HEK293 (cell line): ENCODE measurements at regions not wholly inside any gene's neighbourhood (a gene's known extent, or its start where the extent isn't known, plus 50 kb on each side); places are given as distances from the start of the nearest gene placed in this dataset.

ENCODE experiments used
- CTCF ChIA-PET: fragments of 350-600 bp; formaldehyde crosslinking; extraction: SDS; loops from one replicate; lab custom pipeline; 2021; ENCODE audit warnings: antibody characterized with exemption; lab: Yijun Ruan, JAX
- POLR2A ChIA-PET: fragments of 300-600 bp; formaldehyde crosslinking; extraction: SDS; loops from one replicate; lab custom pipeline; 2020; ENCODE audit warnings: antibody characterized with exemption, inconsistent platforms; lab: Yijun Ruan, JAX
- H3K27ac ChIP-seq: fragments of 200-500 bp; sonication (Bioruptor generic); 2 replicates; pipeline ENCODE4 v1.5.1; 2014; ENCODE audit warnings: low read depth, low read length, control low read depth, inconsistent platforms; ENCODE audit errors: extremely low read depth
- H3K36me3 ChIP-seq, 2 experiments: fragments of 200-500 bp in 1 of 2; sonication (Bioruptor generic) in 1 of 2; 1 replicate in 1 of 2; 2 replicates in 1 of 2; pipeline ENCODE4 v1.5.1; 2014 to 2017; ENCODE audit warnings: inconsistent platforms in 2 of 2, low read length in 2 of 2; ENCODE audit not compliant: control insufficient read depth in 2 of 2, insufficient read depth in 1 of 2
- H3K4me1 ChIP-seq: fragments of 200-500 bp; sonication (Bioruptor generic); 2 replicates; pipeline ENCODE4 v1.5.1; 2014; ENCODE audit warnings: mild to moderate bottlenecking, low read length, inconsistent platforms; ENCODE audit not compliant: control insufficient read depth, insufficient read depth
- H3K4me3 ChIP-seq: 2 replicates; pipeline ENCODE4 v1.5.1; 2011; ENCODE audit warnings: low read depth, mild to moderate bottlenecking, control low read depth, low read length, moderate library complexity
- H3K9me3 ChIP-seq: fragments of 200-500 bp; sonication (Bioruptor generic); 2 replicates; pipeline ENCODE4 v1.5.1; 2014; ENCODE audit warnings: low read depth, low read length, inconsistent platforms; ENCODE audit not compliant: control insufficient read depth, insufficient read depth
- HOXC10 ChIP-seq: sonication (generic); formaldehyde crosslinking; IDR thresholded peaks from 2 replicates; pipeline ENCODE4 v1.8.1; 2023; ENCODE audit warnings: mild to moderate bottlenecking, missing genetic modification reagents
- SETDB1 ChIP-seq: IDR thresholded peaks from one replicate; pipeline ENCODE4 v1.6.1; 2017; ENCODE audit warnings: mild to moderate bottlenecking, low read length, moderate library complexity, mixed read lengths; ENCODE audit not compliant: insufficient read length
- ZNF114 ChIP-seq: fragments of 450-650 bp; formaldehyde crosslinking; IDR thresholded peaks from 2 replicates; pipeline ENCODE4 v1.5.0; 2017; ENCODE audit warnings: missing biosample characterization, missing genetic modification characterization
- ZNF121 ChIP-seq: fragments of 450-650 bp; formaldehyde crosslinking; IDR thresholded peaks from 2 replicates; pipeline ENCODE4 v1.5.1; 2016; ENCODE audit warnings: missing biosample characterization, missing genetic modification characterization
- ZNF138 ChIP-seq: fragments of 450-650 bp; formaldehyde crosslinking; IDR thresholded peaks from 2 replicates; pipeline ENCODE4 v1.5.1; 2016; ENCODE audit warnings: missing biosample characterization, missing genetic modification characterization, borderline replicate concordance
- ZNF146 ChIP-seq: fragments of 450-650 bp; formaldehyde crosslinking; IDR thresholded peaks from 2 replicates; pipeline ENCODE4 v1.5.1; 2016; ENCODE audit warnings: missing biosample characterization, missing genetic modification characterization
- ZNF292 ChIP-seq: fragments of 450-650 bp; formaldehyde crosslinking; IDR thresholded peaks from 2 replicates; pipeline ENCODE4 v1.5.1; 2016; ENCODE audit warnings: low read depth, missing biosample characterization, missing genetic modification characterization, borderline replicate concordance
- ZNF391 ChIP-seq: fragments of 450-650 bp; formaldehyde crosslinking; IDR thresholded peaks from 2 replicates; pipeline ENCODE4 v1.5.1; 2016; ENCODE audit warnings: low read depth, missing biosample characterization, missing genetic modification characterization, borderline replicate concordance
- ZNF549 ChIP-seq: fragments of 450-650 bp; IDR thresholded peaks from 2 replicates; pipeline ENCODE4 v1.5.1; 2018; ENCODE audit warnings: missing biosample characterization, missing genetic modification characterization, mild to moderate bottlenecking, inconsistent platforms, moderate library complexity
- ZNF585B ChIP-seq: fragments of 450-650 bp; formaldehyde crosslinking; IDR thresholded peaks from 2 replicates; pipeline ENCODE4 v1.5.1; 2016; ENCODE audit warnings: missing biosample characterization, missing genetic modification characterization
- ZNF658 ChIP-seq: fragments of 450-650 bp; formaldehyde crosslinking; IDR thresholded peaks from 2 replicates; pipeline ENCODE4; 2016; ENCODE audit warnings: missing biosample characterization, missing genetic modification characterization
- ZNF664 ChIP-seq: fragments of 450-650 bp; formaldehyde crosslinking; IDR thresholded peaks from 2 replicates; pipeline ENCODE4 v1.5.1; 2016; ENCODE audit warnings: missing biosample characterization, missing genetic modification characterization
- ZNF670 ChIP-seq: fragments of 450-650 bp; formaldehyde crosslinking; IDR thresholded peaks from 2 replicates; pipeline ENCODE4 v1.5.1; 2016; ENCODE audit warnings: missing biosample characterization, missing genetic modification characterization, low read depth
- TF ChIP-seq, protein P1 (sequence below): fragments of 450-650 bp; formaldehyde crosslinking; IDR thresholded peaks from 2 replicates; pipeline ENCODE4 v1.5.1; 2016; ENCODE audit warnings: missing biosample characterization, missing genetic modification characterization, borderline replicate concordance
- TF ChIP-seq, protein P2 (sequence below): fragments of 450-650 bp; formaldehyde crosslinking; IDR thresholded peaks from 2 replicates; pipeline ENCODE4 v1.5.1; 2016; ENCODE audit warnings: missing biosample characterization, missing genetic modification characterization, borderline replicate concordance
- TF ChIP-seq, protein P3 (sequence below): fragments of 450-650 bp; formaldehyde crosslinking; IDR thresholded peaks from 2 replicates; pipeline ENCODE4 v1.5.1; 2016; ENCODE audit warnings: missing biosample characterization, missing genetic modification characterization

DNA sequence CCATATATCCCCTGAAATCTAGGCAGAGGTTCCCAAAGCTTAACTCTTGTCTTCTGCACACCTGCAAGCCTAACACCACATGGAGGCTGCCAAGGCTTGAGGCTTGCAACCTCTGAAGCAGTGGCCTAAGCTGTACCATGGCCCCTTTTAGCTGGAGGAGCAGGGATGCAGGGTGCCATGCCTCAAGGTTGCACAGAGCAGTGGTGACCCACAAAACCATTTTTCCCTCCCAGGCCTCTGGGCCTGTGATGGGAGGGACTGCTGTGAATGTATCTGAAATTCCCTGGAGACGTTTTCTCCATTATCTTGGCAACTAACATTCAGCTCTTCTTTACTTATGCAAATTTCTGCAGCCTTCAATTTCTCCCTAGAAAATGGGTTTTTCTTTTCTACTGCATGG is 210.0 kb upstream of the KITLG start:
- ChIA-PET CTCF (no interaction called here), POLR2A (no interaction called here)
- no peaks in the 10 kb centered on the region for H3K36me3 ChIP-seq
- no peaks in the 10 kb centered on the region for H3K4me1 ChIP-seq
- no peak overlapping the region for H3K4me3 ChIP-seq
- H3K9me3 ChIP-seq, result no peaks in the 10 kb centered on the region
- no peak overlapping the region for H3K27ac ChIP-seq
- TF ChIP-seq ZNF114 (tag by site-specific recombination), result no peak
- peak; percentile 25 for TF ChIP-seq SETDB1
- TF ChIP-seq ZNF585B (tag by site-specific recombination), result peak; percentile 89

DNA sequence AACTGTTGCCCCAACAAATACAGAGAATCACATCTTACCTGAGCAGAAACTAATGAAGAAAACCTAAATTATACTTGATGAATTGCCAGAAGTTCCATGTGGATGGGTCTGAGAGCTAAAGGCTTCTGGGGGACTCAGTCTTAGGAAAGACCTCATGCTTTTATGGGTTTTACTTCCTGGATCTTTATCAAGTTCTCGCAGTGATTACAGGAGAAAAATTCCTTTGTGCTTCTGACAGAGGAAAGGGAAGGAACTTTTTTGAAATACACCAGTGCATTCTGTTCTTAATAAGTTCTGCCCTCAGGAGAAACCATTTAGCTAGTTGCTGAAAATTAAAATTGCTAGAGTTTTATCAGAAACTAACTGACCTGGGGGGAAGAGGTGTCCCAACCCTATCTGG is 203.9 kb upstream of the KITLG start:
- CTCF ChIA-PET, result no interaction called here
- no peak overlapping the region for H3K4me3 ChIP-seq
- TF ChIP-seq ZNF549 (tag by site-specific recombination) (no peak), ZNF391 (tag by site-specific recombination) (no peak), ZNF292 (no peak), ZNF658 (no peak), ZNF121 (tag by site-specific recombination) (no peak), ZNF138 (tag by site-specific recombination) (no peak), ZNF664 (tag by site-specific recombination) (no peak), ZNF670 (tag by site-specific recombination) (no peak), ZNF146 (tag by site-specific recombination) (no peak), HOXC10 (CRISPR knock-in tag) (no peak)
- TF ChIP-seq, protein P1, sequence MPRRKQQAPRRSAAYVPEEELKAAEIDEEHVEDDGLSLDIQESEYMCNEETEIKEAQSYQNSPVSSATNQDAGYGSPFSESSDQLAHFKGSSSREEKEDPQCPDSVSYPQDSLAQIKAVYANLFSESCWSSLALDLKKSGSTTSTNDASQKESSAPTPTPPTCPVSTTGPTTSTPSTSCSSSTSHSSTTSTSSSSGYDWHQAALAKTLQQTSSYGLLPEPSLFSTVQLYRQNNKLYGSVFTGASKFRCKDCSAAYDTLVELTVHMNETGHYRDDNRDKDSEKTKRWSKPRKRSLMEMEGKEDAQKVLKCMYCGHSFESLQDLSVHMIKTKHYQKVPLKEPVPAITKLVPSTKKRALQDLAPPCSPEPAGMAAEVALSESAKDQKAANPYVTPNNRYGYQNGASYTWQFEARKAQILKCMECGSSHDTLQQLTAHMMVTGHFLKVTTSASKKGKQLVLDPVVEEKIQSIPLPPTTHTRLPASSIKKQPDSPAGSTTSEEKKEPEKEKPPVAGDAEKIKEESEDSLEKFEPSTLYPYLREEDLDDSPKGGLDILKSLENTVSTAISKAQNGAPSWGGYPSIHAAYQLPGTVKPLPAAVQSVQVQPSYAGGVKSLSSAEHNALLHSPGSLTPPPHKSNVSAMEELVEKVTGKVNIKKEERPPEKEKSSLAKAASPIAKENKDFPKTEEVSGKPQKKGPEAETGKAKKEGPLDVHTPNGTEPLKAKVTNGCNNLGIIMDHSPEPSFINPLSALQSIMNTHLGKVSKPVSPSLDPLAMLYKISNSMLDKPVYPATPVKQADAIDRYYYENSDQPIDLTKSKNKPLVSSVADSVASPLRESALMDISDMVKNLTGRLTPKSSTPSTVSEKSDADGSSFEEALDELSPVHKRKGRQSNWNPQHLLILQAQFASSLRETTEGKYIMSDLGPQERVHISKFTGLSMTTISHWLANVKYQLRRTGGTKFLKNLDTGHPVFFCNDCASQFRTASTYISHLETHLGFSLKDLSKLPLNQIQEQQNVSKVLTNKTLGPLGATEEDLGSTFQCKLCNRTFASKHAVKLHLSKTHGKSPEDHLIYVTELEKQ (tag by site-specific recombination), result no peak
- TF ChIP-seq, protein P2, sequence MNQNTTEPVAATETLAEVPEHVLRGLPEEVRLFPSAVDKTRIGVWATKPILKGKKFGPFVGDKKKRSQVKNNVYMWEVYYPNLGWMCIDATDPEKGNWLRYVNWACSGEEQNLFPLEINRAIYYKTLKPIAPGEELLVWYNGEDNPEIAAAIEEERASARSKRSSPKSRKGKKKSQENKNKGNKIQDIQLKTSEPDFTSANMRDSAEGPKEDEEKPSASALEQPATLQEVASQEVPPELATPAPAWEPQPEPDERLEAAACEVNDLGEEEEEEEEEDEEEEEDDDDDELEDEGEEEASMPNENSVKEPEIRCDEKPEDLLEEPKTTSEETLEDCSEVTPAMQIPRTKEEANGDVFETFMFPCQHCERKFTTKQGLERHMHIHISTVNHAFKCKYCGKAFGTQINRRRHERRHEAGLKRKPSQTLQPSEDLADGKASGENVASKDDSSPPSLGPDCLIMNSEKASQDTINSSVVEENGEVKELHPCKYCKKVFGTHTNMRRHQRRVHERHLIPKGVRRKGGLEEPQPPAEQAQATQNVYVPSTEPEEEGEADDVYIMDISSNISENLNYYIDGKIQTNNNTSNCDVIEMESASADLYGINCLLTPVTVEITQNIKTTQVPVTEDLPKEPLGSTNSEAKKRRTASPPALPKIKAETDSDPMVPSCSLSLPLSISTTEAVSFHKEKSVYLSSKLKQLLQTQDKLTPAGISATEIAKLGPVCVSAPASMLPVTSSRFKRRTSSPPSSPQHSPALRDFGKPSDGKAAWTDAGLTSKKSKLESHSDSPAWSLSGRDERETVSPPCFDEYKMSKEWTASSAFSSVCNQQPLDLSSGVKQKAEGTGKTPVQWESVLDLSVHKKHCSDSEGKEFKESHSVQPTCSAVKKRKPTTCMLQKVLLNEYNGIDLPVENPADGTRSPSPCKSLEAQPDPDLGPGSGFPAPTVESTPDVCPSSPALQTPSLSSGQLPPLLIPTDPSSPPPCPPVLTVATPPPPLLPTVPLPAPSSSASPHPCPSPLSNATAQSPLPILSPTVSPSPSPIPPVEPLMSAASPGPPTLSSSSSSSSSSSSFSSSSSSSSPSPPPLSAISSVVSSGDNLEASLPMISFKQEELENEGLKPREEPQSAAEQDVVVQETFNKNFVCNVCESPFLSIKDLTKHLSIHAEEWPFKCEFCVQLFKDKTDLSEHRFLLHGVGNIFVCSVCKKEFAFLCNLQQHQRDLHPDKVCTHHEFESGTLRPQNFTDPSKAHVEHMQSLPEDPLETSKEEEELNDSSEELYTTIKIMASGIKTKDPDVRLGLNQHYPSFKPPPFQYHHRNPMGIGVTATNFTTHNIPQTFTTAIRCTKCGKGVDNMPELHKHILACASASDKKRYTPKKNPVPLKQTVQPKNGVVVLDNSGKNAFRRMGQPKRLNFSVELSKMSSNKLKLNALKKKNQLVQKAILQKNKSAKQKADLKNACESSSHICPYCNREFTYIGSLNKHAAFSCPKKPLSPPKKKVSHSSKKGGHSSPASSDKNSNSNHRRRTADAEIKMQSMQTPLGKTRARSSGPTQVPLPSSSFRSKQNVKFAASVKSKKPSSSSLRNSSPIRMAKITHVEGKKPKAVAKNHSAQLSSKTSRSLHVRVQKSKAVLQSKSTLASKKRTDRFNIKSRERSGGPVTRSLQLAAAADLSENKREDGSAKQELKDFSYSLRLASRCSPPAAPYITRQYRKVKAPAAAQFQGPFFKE (tag by site-specific recombination), result no peak
- TF ChIP-seq, protein P3, sequence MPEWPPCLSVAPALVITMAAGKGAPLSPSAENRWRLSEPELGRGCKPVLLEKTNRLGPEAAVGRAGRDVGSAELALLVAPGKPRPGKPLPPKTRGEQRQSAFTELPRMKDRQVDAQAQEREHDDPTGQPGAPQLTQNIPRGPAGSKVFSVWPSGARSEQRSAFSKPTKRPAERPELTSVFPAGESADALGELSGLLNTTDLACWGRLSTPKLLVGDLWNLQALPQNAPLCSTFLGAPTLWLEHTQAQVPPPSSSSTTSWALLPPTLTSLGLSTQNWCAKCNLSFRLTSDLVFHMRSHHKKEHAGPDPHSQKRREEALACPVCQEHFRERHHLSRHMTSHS (tag by site-specific recombination), result no peak
- no peaks in the 10 kb centered on the region for H3K36me3 ChIP-seq
- POLR2A ChIA-PET, result no interaction called here
- H3K4me1 ChIP-seq, result no peaks in the 10 kb centered on the region
- no peaks in the 10 kb centered on the region for H3K9me3 ChIP-seq
- no peak overlapping the region for H3K27ac ChIP-seq
